GM23338 (cell line): ENCODE measurements at regions not wholly inside any gene's neighbourhood (a gene's known extent, or its start where the extent isn't known, plus 50 kb on each side); places are given as distances from the start of the nearest gene placed in this dataset.

Source experiments
- ATAC-seq: fragments of 200-7000 bp; cut with Tn5 transposase; 3 replicates; pipeline ENCODE4 v1.9.1; 2020
- DNase-seq: peaks from one replicate; pipeline ENCODE4 v3.0.0-alpha.2; 2015; ENCODE audit warnings: low spot score
- H2AFZ ChIP-seq: fragments of 200-600 bp; sonication (generic); 2 replicates; pipeline ENCODE4 v1.8.0; 2016; ENCODE audit warnings: antibody characterized with exemption, mild to moderate bottlenecking, moderate library complexity
- H3F3A ChIP-seq: fragments of 200-600 bp; sonication (generic); replicated peaks from 2 replicates; pipeline ENCODE4 v1.8.0; 2017; ENCODE audit warnings: antibody characterized with exemption, mixed run types, low read depth
- H3K27ac ChIP-seq: fragments of 200-600 bp; sonication (generic); 2 replicates; pipeline ENCODE4 v1.6.1; 2016; ENCODE audit warnings: low read depth
- H3K27me3 ChIP-seq: fragments of 200-600 bp; sonication (generic); 2 replicates; pipeline ENCODE4 v1.8.0; 2016; ENCODE audit warnings: mild to moderate bottlenecking, mixed run types, moderate library complexity; ENCODE audit not compliant: insufficient read depth
- H3K36me3 ChIP-seq: fragments of 200-600 bp; sonication (generic); 2 replicates; pipeline ENCODE4 v1.8.0; 2016; ENCODE audit warnings: mild to moderate bottlenecking; ENCODE audit not compliant: insufficient read depth
- H3K4me1 ChIP-seq: fragments of 200-600 bp; sonication (generic); 2 replicates; pipeline ENCODE4 v1.8.0; 2016; ENCODE audit warnings: mild to moderate bottlenecking, moderate library complexity; ENCODE audit not compliant: insufficient read depth
- H3K4me2 ChIP-seq: fragments of 200-600 bp; sonication (generic); 2 replicates; pipeline ENCODE4 v1.7.1; 2017; ENCODE audit warnings: mixed run types
- H3K4me3 ChIP-seq: fragments of 200-600 bp; sonication (generic); 2 replicates; pipeline ENCODE4 v1.6.1; 2016; ENCODE audit warnings: mixed run types
- H3K79me2 ChIP-seq: fragments of 200-600 bp; sonication (generic); replicated peaks from 2 replicates; pipeline ENCODE4 v1.8.0; 2017; ENCODE audit warnings: mild to moderate bottlenecking; ENCODE audit not compliant: insufficient read depth
- H3K9me2 ChIP-seq: fragments of 200-600 bp; sonication (generic); 2 replicates; pipeline ENCODE4 v1.8.0; 2017; ENCODE audit not compliant: insufficient read depth
- H4K20me1 ChIP-seq: fragments of 200-600 bp; sonication (generic); replicated peaks from 2 replicates; pipeline ENCODE4 v1.8.0; 2017; ENCODE audit warnings: mild to moderate bottlenecking; ENCODE audit not compliant: insufficient read depth
- H3K27ac Mint-ChIP-seq: 2 replicates; pipeline ENCODE4 v1.8.0; 2020; ENCODE audit warnings: inconsistent platforms, mild to moderate bottlenecking, moderate library complexity, mixed read lengths
- H3K27me3 Mint-ChIP-seq: 3 replicates; pipeline ENCODE4 v1.8.0; 2022; ENCODE audit warnings: low read depth, mild to moderate bottlenecking, moderate library complexity, mixed read lengths, inconsistent platforms; ENCODE audit not compliant: insufficient read depth, poor library complexity
- H3K36me3 Mint-ChIP-seq: 3 replicates; pipeline ENCODE4 v1.8.0; 2021; ENCODE audit warnings: low read depth, mild to moderate bottlenecking, inconsistent platforms, moderate library complexity, mixed read lengths
- H3K4me1 Mint-ChIP-seq: 3 replicates; pipeline ENCODE4 v1.8.0; 2020; ENCODE audit warnings: mild to moderate bottlenecking, inconsistent platforms, mixed read lengths
- H3K4me3 Mint-ChIP-seq: 3 replicates; pipeline ENCODE4 v1.8.0; 2021; ENCODE audit warnings: moderate library complexity, mild to moderate bottlenecking, inconsistent platforms, mixed read lengths
- H3K9me3 Mint-ChIP-seq: 3 replicates; pipeline ENCODE4 v1.8.0; 2020; ENCODE audit warnings: moderate library complexity, mild to moderate bottlenecking, inconsistent platforms, mixed read lengths
- CTCF ChIP-seq, 2 experiments: fragments of 200-600 bp in 1 of 2; sonication (generic) in 1 of 2; conservative IDR thresholded peaks; 2 replicates each; pipeline versions ENCODE4 v1.5.1 to v1.6.1; 2016 to 2017; ENCODE audit warnings: antibody characterized with exemption in 2 of 2, low read depth in 2 of 2, mild to moderate bottlenecking in 2 of 2, moderate library complexity in 1 of 2
- ETS1 ChIP-seq: IDR thresholded peaks from 2 replicates; pipeline ENCODE4 v1.6.1; 2016; ENCODE audit warnings: antibody characterized with exemption
- POLR2AphosphoS5 ChIP-seq: IDR thresholded peaks from 2 replicates; pipeline ENCODE4 v1.6.1; 2016; ENCODE audit warnings: antibody characterized with exemption, low read depth
- ZNF462 ChIP-seq: fragments of 250-450 bp; sonication (Bioruptor Pico); IDR thresholded peaks from 2 replicates; pipeline ENCODE4 v1.5.0; 2020; ENCODE audit warnings: mild to moderate bottlenecking, moderate library complexity

GRCh38 chr2:238658820-238659219, 189.1 kb upstream of the TWIST2 start:
- H3K4me3 Mint-ChIP-seq: no peak overlapping the region
- H3K36me3 ChIP-seq: no peaks in the 10 kb centered on the region
- DNase-seq (no peak), ATAC-seq (no peak)
- no peaks in the 10 kb centered on the region for H4K20me1 ChIP-seq
- H3K27me3 ChIP-seq: no peaks in the 10 kb centered on the region
- H3K4me1 Mint-ChIP-seq: peaks cover 33% of the 10 kb centered on the region
- H3K36me3 Mint-ChIP-seq: no peaks in the 10 kb centered on the region
- H3K4me3 ChIP-seq: no peak overlapping the region
- no peak for TF ChIP-seq CTCF (conservative IDR thresholded peaks at IDR 0.05; ENCODE audit: low read depth in 2 of 2)
- TF ChIP-seq POLR2AphosphoS5: no peak
- no peak for TF ChIP-seq ETS1
- no peak for TF ChIP-seq ZNF462 (CRISPR knock-in tag)
- no peaks in the 10 kb centered on the region for H3K79me2 ChIP-seq
- H3K9me2 ChIP-seq: peaks cover 12% of the 10 kb centered on the region; the same call in 1 of the 2 replicates
- no peak overlapping the region for H3K4me2 ChIP-seq
- H3K27ac Mint-ChIP-seq: no peak overlapping the region
- H2AFZ ChIP-seq: no peak overlapping the region
- peaks cover 4% of the 10 kb centered on the region; the same call in 1 of the 2 replicates for H3K4me1 ChIP-seq
- H3K27me3 Mint-ChIP-seq: peaks cover 16% of the 10 kb centered on the region
- no peak overlapping the region for H3K27ac ChIP-seq
- H3F3A ChIP-seq: no peaks in the 10 kb centered on the region
- peaks cover 6% of the 10 kb centered on the region; the same call in 2 of the 3 replicates for H3K9me3 Mint-ChIP-seq
